SK-N-SH treated with all-trans-retinoic acid at 6 μM for 48 hours (cell line): ENCODE measurements at regions not wholly inside any gene's neighbourhood (a gene's known extent, or its start where the extent isn't known, plus 50 kb on each side); places are given as distances from the start of the nearest gene placed in this dataset.

Source experiments
- ATAC-seq: fragments of 200-7000 bp; cut with Tn5 transposase; 3 replicates; pipeline ENCODE4 v1.9.1; 2020; ENCODE audit warnings: mild to moderate bottlenecking, moderate library complexity
- ARNTL ChIP-seq: fragments of 450-650 bp; formaldehyde crosslinking; IDR thresholded peaks from 2 replicates; pipeline ENCODE4 v1.5.0; 2020; ENCODE audit warnings: low read depth, mild to moderate bottlenecking, moderate library complexity, borderline replicate concordance
- BACH2 ChIP-seq: fragments of 250-450 bp; sonication (Bioruptor Pico); IDR thresholded peaks from 2 replicates; pipeline ENCODE4 v1.9.0; 2021; ENCODE audit warnings: mild to moderate bottlenecking, borderline replicate concordance
- CSDC2 ChIP-seq: fragments of 250-450 bp; sonication (Bioruptor Pico); IDR thresholded peaks from 2 replicates; pipeline ENCODE4 v1.5.0; 2020; ENCODE audit warnings: mild to moderate bottlenecking, moderate library complexity
- ESRRG ChIP-seq: fragments of 250-450 bp; sonication (Bioruptor Pico); IDR thresholded peaks from 2 replicates; pipeline ENCODE4 v1.6.1; 2021; ENCODE audit warnings: mild to moderate bottlenecking
- GLIS3 ChIP-seq: fragments of 250-450 bp; sonication (Bioruptor Pico); IDR thresholded peaks from 2 replicates; pipeline ENCODE4 v1.5.0; 2020; ENCODE audit warnings: mild to moderate bottlenecking, moderate library complexity
- OSR1 ChIP-seq: fragments of 250-450 bp; sonication (Bioruptor Pico); IDR thresholded peaks from 2 replicates; pipeline ENCODE4 v1.8.0; 2022; ENCODE audit warnings: moderate library complexity, mild to moderate bottlenecking, inconsistent platforms
- PPARA ChIP-seq: fragments of 250-450 bp; sonication (Bioruptor Pico); IDR thresholded peaks from 2 replicates; pipeline ENCODE4 v1.5.0; 2020; ENCODE audit warnings: mild to moderate bottlenecking, borderline replicate concordance
- RARB ChIP-seq: fragments of 250-450 bp; sonication (Bioruptor Pico); IDR thresholded peaks from 2 replicates; pipeline ENCODE4 v1.8.0; 2021; ENCODE audit warnings: mild to moderate bottlenecking, moderate library complexity
- TCF4 ChIP-seq: fragments of 250-450 bp; sonication (Bioruptor Pico); IDR thresholded peaks from 2 replicates; pipeline ENCODE4 v1.8.0; 2021; ENCODE audit warnings: mild to moderate bottlenecking, moderate library complexity, borderline replicate concordance
- ZC3H10 ChIP-seq: fragments of 250-450 bp; sonication (Bioruptor Pico); IDR thresholded peaks from 2 replicates; pipeline ENCODE4 v1.5.1; 2021; ENCODE audit warnings: mild to moderate bottlenecking, moderate library complexity
- ZFP3 ChIP-seq: fragments of 250-450 bp; sonication (Bioruptor Pico); IDR thresholded peaks from 2 replicates; pipeline ENCODE4 v1.5.0; 2020; ENCODE audit warnings: mild to moderate bottlenecking, moderate library complexity
- ZFP30 ChIP-seq: fragments of 450-650 bp; formaldehyde crosslinking; IDR thresholded peaks from 2 replicates; pipeline ENCODE4 v1.5.0; 2022; ENCODE audit warnings: mild to moderate bottlenecking, moderate library complexity
- ZNF565 ChIP-seq: fragments of 450-650 bp; formaldehyde crosslinking; conservative IDR thresholded peaks from 2 replicates; pipeline ENCODE4 v1.5.0; 2020; ENCODE audit warnings: low read depth, mild to moderate bottlenecking, moderate library complexity
- ZNF70 ChIP-seq: fragments of 450-650 bp; formaldehyde crosslinking; IDR thresholded peaks from 2 replicates; pipeline ENCODE4 v1.5.0; 2020; ENCODE audit warnings: mild to moderate bottlenecking, moderate library complexity
- ZNF8 ChIP-seq: fragments of 450-650 bp; formaldehyde crosslinking; IDR thresholded peaks from 2 replicates; pipeline ENCODE4 v1.5.0; 2020; ENCODE audit warnings: mild to moderate bottlenecking, moderate library complexity
- TF ChIP-seq, protein P1 (sequence below): fragments of 250-450 bp; sonication (Bioruptor Pico); IDR thresholded peaks from 2 replicates; pipeline ENCODE4 v1.8.0; 2021; ENCODE audit warnings: low read depth, mild to moderate bottlenecking, moderate library complexity, borderline replicate concordance
- TF ChIP-seq, protein P2 (sequence below): fragments of 250-450 bp; sonication (Bioruptor Pico); IDR thresholded peaks from 2 replicates; pipeline ENCODE4 v1.5.1; 2020; ENCODE audit warnings: low read depth, mild to moderate bottlenecking, moderate library complexity
- TF ChIP-seq, protein P3 (sequence below): fragments of 250-450 bp; sonication (Bioruptor Pico); IDR thresholded peaks from 2 replicates; pipeline ENCODE4 v1.8.0; 2020; ENCODE audit warnings: mild to moderate bottlenecking, moderate library complexity, borderline replicate concordance

DNA sequence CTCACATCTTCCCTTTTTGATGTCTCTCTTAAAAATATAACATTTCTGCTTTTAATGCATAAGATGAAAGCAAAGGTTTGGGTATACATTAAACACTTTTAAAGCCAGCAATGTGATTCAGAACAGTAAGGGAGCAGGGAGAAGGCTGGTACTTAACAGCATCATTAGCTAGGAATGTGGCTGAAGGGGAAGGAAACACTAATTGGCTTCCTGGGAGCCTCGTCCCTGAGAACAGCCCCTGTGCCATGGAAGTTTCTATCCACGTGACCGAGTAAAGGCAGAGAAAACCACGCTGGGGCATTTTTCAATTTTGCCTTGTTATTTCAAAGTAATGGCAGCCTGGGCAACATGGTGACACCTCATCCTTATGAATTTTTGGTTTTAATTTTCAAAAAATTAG is 109.2 kb upstream of the GPC1 start:
- no peak for ATAC-seq
- TF ChIP-seq TCF4 (no peak), ZNF565 (CRISPR knock-in tag) (no peak), OSR1 (no peak), BACH2 (CRISPR knock-in tag) (no peak), PPARA (CRISPR knock-in tag) (no peak)
- TF ChIP-seq, protein P1, sequence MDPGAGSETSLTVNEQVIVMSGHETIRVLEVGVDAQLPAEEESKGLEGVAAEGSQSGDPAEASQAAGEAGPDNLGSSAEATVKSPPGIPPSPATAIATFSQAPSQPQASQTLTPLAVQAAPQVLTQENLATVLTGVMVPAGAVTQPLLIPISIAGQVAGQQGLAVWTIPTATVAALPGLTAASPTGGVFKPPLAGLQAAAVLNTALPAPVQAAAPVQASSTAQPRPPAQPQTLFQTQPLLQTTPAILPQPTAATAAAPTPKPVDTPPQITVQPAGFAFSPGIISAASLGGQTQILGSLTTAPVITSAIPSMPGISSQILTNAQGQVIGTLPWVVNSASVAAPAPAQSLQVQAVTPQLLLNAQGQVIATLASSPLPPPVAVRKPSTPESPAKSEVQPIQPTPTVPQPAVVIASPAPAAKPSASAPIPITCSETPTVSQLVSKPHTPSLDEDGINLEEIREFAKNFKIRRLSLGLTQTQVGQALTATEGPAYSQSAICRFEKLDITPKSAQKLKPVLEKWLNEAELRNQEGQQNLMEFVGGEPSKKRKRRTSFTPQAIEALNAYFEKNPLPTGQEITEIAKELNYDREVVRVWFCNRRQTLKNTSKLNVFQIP (CRISPR knock-in tag), result no peak
- TF ChIP-seq, protein P2, sequence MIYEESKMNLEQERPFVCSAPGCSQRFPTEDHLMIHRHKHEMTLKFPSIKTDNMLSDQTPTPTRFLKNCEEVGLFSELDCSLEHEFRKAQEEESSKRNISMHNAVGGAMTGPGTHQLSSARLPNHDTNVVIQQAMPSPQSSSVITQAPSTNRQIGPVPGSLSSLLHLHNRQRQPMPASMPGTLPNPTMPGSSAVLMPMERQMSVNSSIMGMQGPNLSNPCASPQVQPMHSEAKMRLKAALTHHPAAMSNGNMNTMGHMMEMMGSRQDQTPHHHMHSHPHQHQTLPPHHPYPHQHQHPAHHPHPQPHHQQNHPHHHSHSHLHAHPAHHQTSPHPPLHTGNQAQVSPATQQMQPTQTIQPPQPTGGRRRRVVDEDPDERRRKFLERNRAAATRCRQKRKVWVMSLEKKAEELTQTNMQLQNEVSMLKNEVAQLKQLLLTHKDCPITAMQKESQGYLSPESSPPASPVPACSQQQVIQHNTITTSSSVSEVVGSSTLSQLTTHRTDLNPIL (CRISPR knock-in tag), result no peak

DNA sequence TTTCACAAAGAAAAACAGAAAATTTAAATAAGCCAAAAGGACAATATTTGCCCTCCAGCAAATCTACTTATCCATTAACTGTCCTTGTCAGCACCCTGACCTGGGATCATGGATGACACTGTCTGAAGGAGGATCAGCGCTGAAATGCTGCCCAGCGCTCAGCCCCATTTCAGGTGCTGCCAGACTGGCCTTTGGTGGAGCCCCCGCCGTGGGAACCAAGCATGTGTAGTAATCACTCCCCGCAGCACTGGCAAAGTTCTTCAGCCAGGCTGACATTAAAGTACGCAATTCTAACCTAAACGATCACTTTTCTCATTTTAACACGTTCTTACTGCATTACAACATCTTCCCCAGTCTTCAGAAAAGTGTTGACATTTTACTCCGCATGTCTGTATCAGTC is 108.6 kb upstream of the GPC1 start:
- no peak for ATAC-seq
- TF ChIP-seq, protein P2 (CRISPR knock-in tag), result no peak

DNA sequence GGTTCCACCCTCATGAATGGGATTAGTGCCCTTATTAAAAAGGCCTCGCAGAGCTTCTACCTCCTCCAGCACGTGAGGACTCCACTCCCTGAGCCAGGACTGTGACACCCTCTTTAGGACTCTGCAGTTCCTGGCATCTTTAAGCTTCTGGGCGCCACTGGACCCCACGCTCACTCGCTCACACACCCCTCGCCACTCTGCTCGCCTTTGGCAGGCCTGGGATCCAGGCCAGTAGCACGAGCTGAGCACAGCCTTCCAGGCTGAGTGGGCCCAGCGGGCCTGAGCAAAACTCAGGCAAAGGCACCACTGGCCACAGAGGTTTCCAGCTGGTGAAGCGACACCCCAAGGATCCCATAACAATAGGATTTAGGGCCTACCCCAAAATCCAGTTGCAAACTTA is 107.9 kb upstream of the GPC1 start:
- ATAC-seq, result no peak
- TF ChIP-seq BACH2 (CRISPR knock-in tag), result no peak
- TF ChIP-seq ZNF70 (CRISPR knock-in tag), result no peak
- no peak for TF ChIP-seq ZFP30 (CRISPR knock-in tag)

DNA sequence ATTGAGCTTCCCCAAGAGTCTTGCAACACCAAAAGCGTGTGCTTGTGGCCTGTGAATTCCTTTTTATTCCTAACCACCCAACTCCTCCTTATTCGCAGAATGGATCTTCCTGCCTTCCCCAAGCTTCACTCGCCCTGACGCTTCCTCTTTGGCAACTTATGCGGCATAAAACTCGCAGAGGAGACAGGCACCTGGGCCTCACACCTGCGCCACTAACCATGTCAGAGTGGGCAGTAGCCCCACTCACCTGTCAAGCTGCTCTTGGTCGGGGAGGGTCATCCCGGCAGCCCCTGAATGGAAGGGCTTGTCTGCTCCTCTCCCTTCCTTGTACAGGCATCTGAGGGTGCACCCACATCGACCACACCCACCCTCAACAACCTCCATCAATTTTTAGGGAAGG is 106.9 kb upstream of the GPC1 start:
- no peak for ATAC-seq
- TF ChIP-seq ZNF70 (CRISPR knock-in tag) (no peak), CSDC2 (CRISPR knock-in tag) (no peak), GLIS3 (CRISPR knock-in tag) (no peak), ZFP3 (CRISPR knock-in tag) (no peak), ZNF565 (CRISPR knock-in tag) (no peak), ESRRG (CRISPR knock-in tag) (no peak), ZNF8 (CRISPR knock-in tag) (no peak), PPARA (CRISPR knock-in tag) (no peak)
- TF ChIP-seq, protein P2 (CRISPR knock-in tag), result no peak
- TF ChIP-seq, protein P3, sequence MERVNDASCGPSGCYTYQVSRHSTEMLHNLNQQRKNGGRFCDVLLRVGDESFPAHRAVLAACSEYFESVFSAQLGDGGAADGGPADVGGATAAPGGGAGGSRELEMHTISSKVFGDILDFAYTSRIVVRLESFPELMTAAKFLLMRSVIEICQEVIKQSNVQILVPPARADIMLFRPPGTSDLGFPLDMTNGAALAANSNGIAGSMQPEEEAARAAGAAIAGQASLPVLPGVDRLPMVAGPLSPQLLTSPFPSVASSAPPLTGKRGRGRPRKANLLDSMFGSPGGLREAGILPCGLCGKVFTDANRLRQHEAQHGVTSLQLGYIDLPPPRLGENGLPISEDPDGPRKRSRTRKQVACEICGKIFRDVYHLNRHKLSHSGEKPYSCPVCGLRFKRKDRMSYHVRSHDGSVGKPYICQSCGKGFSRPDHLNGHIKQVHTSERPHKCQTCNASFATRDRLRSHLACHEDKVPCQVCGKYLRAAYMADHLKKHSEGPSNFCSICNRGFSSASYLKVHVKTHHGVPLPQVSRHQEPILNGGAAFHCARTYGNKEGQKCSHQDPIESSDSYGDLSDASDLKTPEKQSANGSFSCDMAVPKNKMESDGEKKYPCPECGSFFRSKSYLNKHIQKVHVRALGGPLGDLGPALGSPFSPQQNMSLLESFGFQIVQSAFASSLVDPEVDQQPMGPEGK (CRISPR knock-in tag), result no peak
- TF ChIP-seq, all 23 proteins: peak for 0

DNA sequence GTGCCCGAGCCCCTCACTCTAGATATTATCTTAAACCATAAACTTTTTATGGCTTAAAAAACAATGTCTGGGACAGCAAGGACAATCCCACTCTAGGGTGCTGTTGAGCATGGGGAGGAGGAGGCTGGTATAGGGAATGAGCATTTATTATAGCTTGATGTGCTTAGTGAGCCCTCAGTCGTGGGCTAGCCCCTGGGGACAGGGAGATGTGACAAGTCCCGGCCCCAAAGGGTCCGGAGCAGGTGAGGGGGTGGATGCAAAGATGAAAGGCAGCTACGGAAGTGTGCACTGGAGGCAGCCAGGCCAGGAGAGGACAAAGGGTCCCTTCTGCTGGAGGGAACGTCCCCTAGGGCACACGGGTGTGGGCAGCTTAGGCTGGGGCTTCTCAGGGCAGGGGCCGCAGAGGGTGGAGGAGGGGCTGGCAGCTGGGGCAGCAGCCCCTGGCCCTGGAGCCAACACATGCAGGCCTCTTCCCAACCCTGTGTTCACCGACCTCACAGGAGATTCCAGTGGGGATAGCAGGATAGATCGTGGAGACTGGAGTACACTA is 106.3 kb upstream of the GPC1 start:
- TF ChIP-seq, protein P3 (CRISPR knock-in tag), result no peak
- TF ChIP-seq, protein P1 (CRISPR knock-in tag), result no peak
- no peak for TF ChIP-seq RARB (CRISPR knock-in tag)
- TF ChIP-seq TCF4, result no peak
- no peak for TF ChIP-seq PPARA (CRISPR knock-in tag)
- no peak for TF ChIP-seq ARNTL
- TF ChIP-seq, protein P2 (CRISPR knock-in tag), result no peak
- TF ChIP-seq ZC3H10, result no peak
- no peak for TF ChIP-seq ESRRG (CRISPR knock-in tag)
- no peak for TF ChIP-seq CSDC2 (CRISPR knock-in tag)
- TF ChIP-seq, all 23 proteins: peak for 0
- no peak for ATAC-seq
